Kidney epithelial cell (primary cell): ENCODE measurements at regions not wholly inside any gene's neighbourhood (a gene's known extent, or its start where the extent isn't known, plus 50 kb on each side); places are given as distances from the start of the nearest gene placed in this dataset.
A peak's percentile ranks its signal among the peaks of the same experiment; 100 is the strongest.

ENCODE experiments used
- DNase-seq: peaks from one replicate; pipeline ENCODE4 v3.0.0-alpha.2; 2010; ENCODE audit warnings: low read depth
- H3K27me3 ChIP-seq: 2 replicates; pipeline ENCODE4 v1.6.0; 2011; ENCODE audit warnings: low read length; ENCODE audit not compliant: control insufficient read depth, insufficient read depth
- H3K36me3 ChIP-seq: 2 replicates; pipeline ENCODE4 v1.5.1; 2011; ENCODE audit warnings: low read length; ENCODE audit not compliant: control insufficient read depth, insufficient read depth
- H3K4me3 ChIP-seq: 2 replicates; pipeline ENCODE4 v1.5.1; 2011; ENCODE audit warnings: low read depth, mild to moderate bottlenecking, control low read depth, low read length
- CTCF ChIP-seq: IDR thresholded peaks from 2 replicates; pipeline ENCODE4 v1.5.1; 2011; ENCODE audit warnings: mild to moderate bottlenecking, moderate library complexity, low read length, control low read depth, inconsistent platforms; ENCODE audit not compliant: insufficient read depth, poor library complexity, severe bottlenecking

- H3K4me3 ChIP-seq: no peak overlapping the region
These were observed 80.9 kb upstream of the IRF2BP2 start for GRCh38 chr1:234690872-234691271.

GRCh38 chr1:234689236-234689635 lies 79.3 kb upstream of the IRF2BP2 start:
- H3K4me3 ChIP-seq: no peak overlapping the region
- no peaks in the 10 kb centered on the region for H3K27me3 ChIP-seq
- no peak for TF ChIP-seq CTCF
- H3K36me3 ChIP-seq: no peaks in the 10 kb centered on the region
- DNase-seq: no peak

More at GRCh38 chr1:234690872-234691271, 80.9 kb upstream of the IRF2BP2 start:
- DNase-seq: no peak
- TF ChIP-seq CTCF: no peak
- Histone ChIP-seq H3K36me3 (no peaks in the 10 kb centered on the region), H3K27me3 (no peaks in the 10 kb centered on the region)

- Histone ChIP-seq H3K36me3 (no peaks in the 10 kb centered on the region), H3K4me3 (no peak overlapping the region), H3K27me3 (no peaks in the 10 kb centered on the region)
- no peak for DNase-seq
- no peak for TF ChIP-seq CTCF
These were observed 77.0 kb upstream of the IRF2BP2 start for GRCh38 chr1:234687011-234687410.

GRCh38 chr1:234686035-234686434 lies 76.1 kb upstream of the IRF2BP2 start:
- Histone ChIP-seq H3K36me3 (no peaks in the 10 kb centered on the region), H3K27me3 (no peaks in the 10 kb centered on the region), H3K4me3 (no peak overlapping the region)
- no peak for DNase-seq
- TF ChIP-seq CTCF: no peak

GRCh38 chr1:234684856-234685255 lies 74.9 kb upstream of the IRF2BP2 start:
- DNase-seq: no peak
- no peak for TF ChIP-seq CTCF
- no peaks in the 10 kb centered on the region for H3K36me3 ChIP-seq
- no peaks in the 10 kb centered on the region for H3K27me3 ChIP-seq
- H3K4me3 ChIP-seq: no peak overlapping the region

- DNase-seq: peak; percentile 49
- H3K27me3 ChIP-seq: no peaks in the 10 kb centered on the region
- no peaks in the 10 kb centered on the region for H3K36me3 ChIP-seq
- no peak for TF ChIP-seq CTCF
- H3K4me3 ChIP-seq: no peak overlapping the region
These were observed 74.1 kb upstream of the IRF2BP2 start for GRCh38 chr1:234683861-234684632.
